ENCODE measurements at regions not wholly inside any gene's neighbourhood (a gene's known extent, or its start where the extent isn't known, plus 50 kb on each side); places are given as distances from the start of the nearest gene placed in this dataset.

DNA sequence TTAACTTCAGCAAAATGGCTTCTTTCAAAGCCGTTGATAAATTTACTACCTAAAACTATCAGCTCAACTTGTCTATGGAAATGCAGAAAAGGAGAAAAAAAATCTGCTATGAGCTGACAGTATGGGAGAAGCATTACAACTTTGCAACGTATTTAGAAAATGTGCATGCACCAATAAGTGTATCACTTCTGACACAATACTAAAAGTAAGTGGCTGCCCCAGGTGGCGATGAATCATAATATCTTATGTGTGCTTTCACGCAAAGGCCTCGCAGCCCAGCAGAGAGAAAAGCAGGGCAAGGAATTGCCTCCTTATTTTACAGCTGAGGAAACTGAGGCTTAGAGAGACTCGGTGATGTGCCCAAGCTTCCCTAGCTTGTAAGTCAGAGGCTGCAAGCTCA is 101.8 kb downstream of the SALL1 start:
- TF ChIP-seq CTCF (IDR thresholded peaks at IDR 0.05): no peak

- no peak for TF ChIP-seq CTCF (IDR thresholded peaks at IDR 0.05)
These were observed 102.5 kb downstream of the SALL1 start for GRCh38 chr16:51048544-51048943.

DNA sequence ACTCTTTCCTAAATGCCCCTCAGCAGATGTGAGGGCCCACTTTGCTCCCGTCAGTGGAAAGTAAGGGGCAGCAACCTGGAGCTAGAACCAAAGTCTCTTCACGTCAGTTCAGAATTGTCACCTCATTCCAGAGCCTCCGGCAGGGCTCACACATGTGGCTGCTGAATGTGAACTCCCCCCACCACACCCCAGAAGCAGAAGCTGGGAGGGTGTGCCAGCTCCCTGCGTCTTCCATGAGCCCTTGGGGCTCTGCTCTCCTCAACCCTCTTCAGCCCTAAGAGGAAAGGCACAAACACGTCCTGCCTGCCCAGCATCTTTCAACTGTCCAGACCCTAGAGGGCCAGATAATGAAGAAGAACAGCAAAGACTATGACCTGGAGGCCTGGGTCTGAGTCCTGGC is 105.3 kb downstream of the SALL1 start:
- no peak for TF ChIP-seq CTCF (IDR thresholded peaks at IDR 0.05)

DNA sequence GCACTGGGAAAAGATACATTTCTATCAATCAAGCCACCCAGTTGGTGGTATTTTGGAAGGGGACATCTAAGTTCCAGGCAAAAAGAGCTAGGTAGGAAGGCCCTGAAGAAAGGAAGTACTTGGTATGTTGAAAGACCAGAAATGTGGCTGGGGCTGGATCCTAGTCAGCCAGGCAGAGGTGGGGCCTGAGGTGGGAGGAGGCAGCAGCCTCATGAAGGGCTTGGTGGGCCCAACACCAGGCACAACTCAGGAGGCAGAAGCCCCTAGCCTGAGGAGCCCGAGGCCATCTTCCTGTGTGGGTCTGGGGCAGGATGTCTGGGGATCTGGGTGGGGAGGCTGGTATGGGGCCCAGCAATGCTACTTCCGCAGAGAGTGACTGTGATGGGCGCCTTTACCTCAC is 105.9 kb downstream of the SALL1 start:
- TF ChIP-seq CTCF (IDR thresholded peaks at IDR 0.05): no peak

- no peak for TF ChIP-seq CTCF (IDR thresholded peaks at IDR 0.05)
These were observed 109.5 kb downstream of the SALL1 start for GRCh38 chr16:51041546-51041945.

DNA sequence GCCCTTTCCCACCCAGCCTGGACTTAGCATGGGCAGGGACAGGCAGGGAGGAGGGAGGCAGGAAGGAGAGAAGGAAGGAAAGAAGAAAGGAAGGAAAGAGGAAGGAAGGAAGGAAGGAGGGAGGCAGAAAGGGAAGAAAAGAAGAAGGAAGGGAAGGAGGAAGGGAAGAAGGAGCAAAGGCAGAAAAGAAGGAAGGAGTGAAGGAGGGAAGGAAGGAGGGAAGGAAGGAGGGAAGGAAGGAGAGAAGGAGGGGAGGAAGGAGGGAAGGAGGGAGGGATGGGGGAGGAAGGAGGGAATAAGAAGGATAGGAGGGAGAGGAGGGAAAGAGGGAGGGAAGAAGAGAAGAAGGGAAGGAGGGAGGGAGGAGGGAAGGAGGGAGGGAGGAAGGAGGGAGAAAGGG is 110.4 kb downstream of the SALL1 start:
- TF ChIP-seq CTCF (IDR thresholded peaks at IDR 0.05): no peak

- TF ChIP-seq CTCF (IDR thresholded peaks at IDR 0.05): no peak
These were observed 111.3 kb downstream of the SALL1 start for GRCh38 chr16:51039638-51040331.

GRCh38 chr16:51035711-51036110 is 115.4 kb downstream of the SALL1 start:
- no peak for TF ChIP-seq CTCF (IDR thresholded peaks at IDR 0.05)

All from LNCAP (cell line).